HCT116 (cell line): ENCODE measurements at regions not wholly inside any gene's neighbourhood (a gene's known extent, or its start where the extent isn't known, plus 50 kb on each side); places are given as distances from the start of the nearest gene placed in this dataset.

Source experiments
- ATAC-seq: fragments of 200-7000 bp; cut with Tn5 transposase; 2 replicates; pipeline ENCODE4 v1.9.1; 2020; ENCODE audit warnings: mild to moderate bottlenecking, moderate library complexity
- BruUV-seq: library from RNA; stranded (reverse); fragments of 400-500 nt; replicated peaks from 2 replicates; lab custom pipeline; 2021; lab: Mats Ljungman, UMichigan
- CTCF ChIA-PET: fragments of 300-600 bp; sonication (Branson Sonifier 250); formaldehyde crosslinking; loops from one replicate; lab custom pipeline; 2021; ENCODE audit warnings: antibody characterized with exemption; lab: Charles Lee
- POLR2A ChIA-PET: fragments of 300-600, 350-600 bp; sonication (Branson Sonifier 250); formaldehyde crosslinking; loops from one replicate; lab custom pipeline; 2021; ENCODE audit warnings: antibody characterized with exemption; lab: Charles Lee
- RAD21 ChIA-PET, 2 experiments: fragments of 300-600 bp; sonication (Branson Sonifier 250); formaldehyde crosslinking; loops; one replicate each; lab custom pipeline; 2023; ENCODE audit warnings: low total read pairs in 2 of 2; ENCODE audit not compliant: uncharacterized antibody in 2 of 2, unreplicated experiment in 2 of 2, low non-redundant PET in 1 of 2; lab: Charles Lee
- DNase-seq: peaks from one replicate; pipeline ENCODE4 v3.0.0-alpha.2; 2010; ENCODE audit warnings: low read depth, low spot score
- H2AFZ ChIP-seq: fragments of 200-600 bp; shearing (Covaris generic), sonication (generic); 2 replicates; pipeline ENCODE4 v1.6.1; 2017; ENCODE audit warnings: low read depth, mixed run types, mixed read lengths, antibody characterized with exemption, low read length; ENCODE audit not compliant: poor library complexity, severe bottlenecking
- H3K27ac ChIP-seq: 2 replicates; pipeline ENCODE4 v1.5.1; 2012; ENCODE audit warnings: low read depth, low read length
- H3K27me3 ChIP-seq: fragments of 200-600 bp; sonication (generic); 2 replicates; pipeline ENCODE4 v1.6.1; 2016; ENCODE audit warnings: mixed run types, low read length, mixed read lengths; ENCODE audit not compliant: insufficient read depth
- H3K36me3 ChIP-seq, 2 experiments: fragments of 200-500 bp in 1 of 2; fragments of 200-600 bp in 1 of 2; sonication (Bioruptor generic) in 1 of 2; sonication (generic) in 1 of 2; 2 replicates each; pipeline versions ENCODE4 v1.5.1 to v1.6.1; 2014 to 2016; ENCODE audit warnings: low read length in 2 of 2, inconsistent platforms in 1 of 2, mixed read lengths in 1 of 2, mixed run types in 1 of 2; ENCODE audit not compliant: insufficient read depth in 2 of 2, control insufficient read depth in 1 of 2
- H3K4me1 ChIP-seq, 2 experiments: fragments of 200-600 bp in 1 of 2; sonication (generic) in 1 of 2; 2 replicates each; pipeline versions ENCODE4 v1.5.1 to v1.6.1; 2012 to 2017; ENCODE audit warnings: low read length in 2 of 2, inconsistent platforms in 1 of 2, mild to moderate bottlenecking in 1 of 2, mixed read lengths in 1 of 2, mixed run types in 1 of 2, moderate library complexity in 1 of 2; ENCODE audit not compliant: insufficient read depth in 2 of 2, control insufficient read depth in 1 of 2
- H3K4me2 ChIP-seq: fragments of 200-600 bp; sonication (generic); 2 replicates; pipeline ENCODE4 v1.6.1; 2017; ENCODE audit warnings: mixed run types, low read length, mixed read lengths
- H3K4me3 ChIP-seq, 2 experiments: fragments of 200-600 bp in 1 of 2; sonication (generic) in 1 of 2; replicated peaks in 1 of 2; 2 replicates each; pipeline ENCODE4 v1.5.1; 2011 to 2016; ENCODE audit warnings: low read length in 2 of 2, control low read depth in 1 of 2, low read depth in 1 of 2, mild to moderate bottlenecking in 1 of 2, mixed read lengths in 1 of 2, mixed run types in 1 of 2
- H3K79me2 ChIP-seq: fragments of 200-600 bp; sonication (generic); 2 replicates; pipeline ENCODE4 v1.6.1; 2017; ENCODE audit warnings: mild to moderate bottlenecking, mixed run types, low read length, moderate library complexity, mixed read lengths; ENCODE audit not compliant: insufficient read depth
- H3K9ac ChIP-seq: fragments of 200-600 bp; sonication (generic); 2 replicates; pipeline ENCODE4 v1.6.1; 2016; ENCODE audit warnings: low read length, mixed read lengths
- H3K9me2 ChIP-seq: fragments of 200-600 bp; sonication (generic), shearing (Covaris generic); 2 replicates; pipeline ENCODE4 v1.6.1; 2017; ENCODE audit warnings: mixed run types, mild to moderate bottlenecking, moderate library complexity; ENCODE audit not compliant: insufficient read depth
- H3K9me3 ChIP-seq, 2 experiments: fragments of 200-500 bp in 1 of 2; fragments of 200-600 bp in 1 of 2; sonication (Bioruptor generic) in 1 of 2; sonication (generic) in 1 of 2; 2 replicates each; pipeline ENCODE4 v1.6.1; 2014 to 2017; ENCODE audit warnings: low read length in 2 of 2, mixed read lengths in 2 of 2, inconsistent platforms in 1 of 2, low read depth in 1 of 2, mild to moderate bottlenecking in 1 of 2, mixed run types in 1 of 2, moderate library complexity in 1 of 2; ENCODE audit not compliant: control insufficient read depth in 1 of 2, insufficient read depth in 1 of 2
- H4K20me1 ChIP-seq: fragments of 200-600 bp; sonication (generic), shearing (Covaris generic); 2 replicates; pipeline ENCODE4 v1.6.1; 2017; ENCODE audit warnings: mixed run types, mild to moderate bottlenecking, moderate library complexity; ENCODE audit not compliant: insufficient read depth
- CBX3 ChIP-seq: IDR thresholded peaks from 2 replicates; pipeline ENCODE4 v1.6.1; 2012; ENCODE audit warnings: low read depth
- EGR1 ChIP-seq: IDR thresholded peaks from 2 replicates; pipeline ENCODE4 v1.6.1; 2012; ENCODE audit warnings: low read depth
- EZH2 ChIP-seq: fragments of 200-600 bp; sonication (generic); IDR thresholded peaks from 2 replicates; pipeline ENCODE4 v1.6.1; 2017; ENCODE audit warnings: antibody characterized with exemption, mixed run types
- FOSL1 ChIP-seq: IDR thresholded peaks from 2 replicates; pipeline ENCODE4 v1.6.1; 2012; ENCODE audit warnings: low read depth
- POLR2AphosphoS5 ChIP-seq: IDR thresholded peaks from 2 replicates; pipeline ENCODE4 v1.6.1; 2011; ENCODE audit warnings: mild to moderate bottlenecking, low read depth, low read length, moderate library complexity
- RAD21 ChIP-seq: IDR thresholded peaks from 2 replicates; pipeline ENCODE4 v1.6.1; 2012; ENCODE audit warnings: low read depth, mild to moderate bottlenecking
- REST ChIP-seq: IDR thresholded peaks from 2 replicates; pipeline ENCODE4 v1.6.1; 2012; ENCODE audit warnings: low read depth
- SRF ChIP-seq: IDR thresholded peaks from 2 replicates; pipeline ENCODE4 v1.6.1; 2012; ENCODE audit warnings: low read depth
- TCF7L2 ChIP-seq: IDR thresholded peaks from 2 replicates; pipeline ENCODE4 v1.7.0; 2011; ENCODE audit warnings: borderline replicate concordance, inconsistent platforms; ENCODE audit not compliant: insufficient read depth, insufficient read length; ENCODE audit errors: extremely low read depth
- ZFX ChIP-seq: fragments of 450-650 bp; IDR thresholded peaks from 2 replicates; pipeline ENCODE4 v1.6.1; 2017
- ZNF274 ChIP-seq: fragments of 200-500 bp; sonication (Bioruptor generic); IDR thresholded peaks from 2 replicates; pipeline ENCODE4 v1.6.1; 2014; ENCODE audit warnings: mild to moderate bottlenecking, low read depth, low read length, inconsistent platforms
- intact Hi-C: fragments of 100-400 bp; cut with micrococcal nuclease; formaldehyde crosslinking; loops from 2 replicates; pipeline ENCODE4 v1.10.0; 2022

- Histone ChIP-seq H3K36me3 (no peaks in the 10 kb centered on the region), H2AFZ (no peak overlapping the region), H3K9ac (no peak overlapping the region), H3K79me2 (no peaks in the 10 kb centered on the region)
- CTCF ChIA-PET = no interaction called here
- TF ChIP-seq FOSL1 (no peak), ZNF274 (no peak), TCF7L2 (no peak)
- TF ChIP-seq, all 23 proteins: peak for 0
- Histone ChIP-seq H3K4me3 (no peak overlapping the region), H4K20me1 (no peaks in the 10 kb centered on the region), H3K4me2 (no peak overlapping the region), H3K4me1 (no peaks in the 10 kb centered on the region), H3K27me3 (no peaks in the 10 kb centered on the region), H3K9me3 (no peaks in the 10 kb centered on the region), H3K9me2 (no peaks in the 10 kb centered on the region), H3K27ac (no peak overlapping the region)
- DNase-seq = no peak
- no peak for ATAC-seq
- POLR2A ChIA-PET = no interaction called here
- intact Hi-C loops = no loop called here
- RAD21 ChIA-PET = no interaction called here
- BruUV-seq = no TSS peak
These were observed 123.9 kb downstream of the ZBTB18 start for GRCh38 chr1:244174922-244175521.

GRCh38 chr1:244176201-244176600, 125.1 kb downstream of the ZBTB18 start:
- BruUV-seq = no TSS peak
- Histone ChIP-seq H3K27ac (no peak overlapping the region), H3K4me2 (no peak overlapping the region), H3K36me3 (no peaks in the 10 kb centered on the region), H2AFZ (no peak overlapping the region), H3K9me3 (no peaks in the 10 kb centered on the region), H3K4me1 (no peaks in the 10 kb centered on the region), H3K4me3 (no peak overlapping the region), H3K79me2 (no peaks in the 10 kb centered on the region), H3K27me3 (no peaks in the 10 kb centered on the region), H3K9me2 (no peaks in the 10 kb centered on the region), H3K9ac (no peak overlapping the region), H4K20me1 (no peaks in the 10 kb centered on the region)
- POLR2A ChIA-PET = no interaction called here
- intact Hi-C loops = no loop called here
- DNase-seq = no peak
- CTCF ChIA-PET = no interaction called here
- no peak for ATAC-seq
- RAD21 ChIA-PET = no interaction called here
- TF ChIP-seq EZH2 (no peak), ZFX (no peak), EGR1 (no peak), CBX3 (no peak), POLR2AphosphoS5 (no peak), ZNF274 (no peak), SRF (no peak), RAD21 (no peak), REST (no peak)
